DMS79 (cell line): ENCODE measurements at regions not wholly inside any gene's neighbourhood (a gene's known extent, or its start where the extent isn't known, plus 50 kb on each side); places are given as distances from the start of the nearest gene placed in this dataset.

Source experiments
- DNase-seq: peaks from one replicate; lab custom pipeline; 2025; lab: John Stamatoyannopoulos, UW

GRCh38 chr15:39313881-39314280, 267.0 kb upstream of the THBS1 start:
- DNase-seq: no peak

GRCh38 chr15:39315206-39315850, 265.6 kb upstream of the THBS1 start:
- no peak for DNase-seq

GRCh38 chr15:39317225-39317624, 263.7 kb upstream of the THBS1 start:
- no peak for DNase-seq

- no peak for DNase-seq
Measured at GRCh38 chr15:39318231-39318630, 262.6 kb upstream of the THBS1 start.

GRCh38 chr15:39320355-39320754, 260.5 kb upstream of the THBS1 start:
- no peak for DNase-seq

- DNase-seq: no peak
Measured at GRCh38 chr15:39320886-39321285, 260.0 kb upstream of the THBS1 start.

GRCh38 chr15:39321977-39322376, 258.9 kb upstream of the THBS1 start:
- no peak for DNase-seq

- DNase-seq: no peak
Measured at GRCh38 chr15:39323157-39323556, 257.7 kb upstream of the THBS1 start.

GRCh38 chr15:39323706-39324105, 257.2 kb upstream of the THBS1 start:
- DNase-seq: no peak

GRCh38 chr15:39326306-39326975, 254.4 kb upstream of the THBS1 start:
- DNase-seq: no peak

- no peak for DNase-seq
Measured at GRCh38 chr15:39327005-39327730, 253.7 kb upstream of the THBS1 start.

- no peak for DNase-seq
Measured at GRCh38 chr15:39330061-39330460, 250.8 kb upstream of the THBS1 start.

- no peak for DNase-seq
Measured at GRCh38 chr15:39331584-39331983, 249.3 kb upstream of the THBS1 start.

- DNase-seq: no peak
Measured at GRCh38 chr15:39332846-39333245, 248.0 kb upstream of the THBS1 start.

- no peak for DNase-seq
Measured at GRCh38 chr15:39333393-39333792, 247.5 kb upstream of the THBS1 start.

- no peak for DNase-seq
Measured at GRCh38 chr15:39333896-39334295, 247.0 kb upstream of the THBS1 start.

GRCh38 chr15:39336926-39337325, 244.0 kb upstream of the THBS1 start:
- DNase-seq: no peak

- DNase-seq: no peak
Measured at GRCh38 chr15:39338251-39338650, 242.6 kb upstream of the THBS1 start.

GRCh38 chr15:39340903-39341645, 239.8 kb upstream of the THBS1 start:
- DNase-seq: no peak

- DNase-seq: no peak
Measured at GRCh38 chr15:39344662-39345141, 236.2 kb upstream of the THBS1 start.

- no peak for DNase-seq
Measured at GRCh38 chr15:39345176-39345575, 235.7 kb upstream of the THBS1 start.

GRCh38 chr15:39347453-39347852, 233.4 kb upstream of the THBS1 start:
- no peak for DNase-seq
